H9 (cell line): ENCODE measurements at regions not wholly inside any gene's neighbourhood (a gene's known extent, or its start where the extent isn't known, plus 50 kb on each side); places are given as distances from the start of the nearest gene placed in this dataset.

Experiments
- DNase-seq: peaks from one replicate; pipeline ENCODE4 v3.0.0-alpha.2; 2017
- H2AFZ ChIP-seq: one replicate; pipeline ENCODE4 v1.6.1; 2013; ENCODE audit warnings: mild to moderate bottlenecking, low read length, control low read depth, moderate library complexity
- H2AK5ac ChIP-seq: 2 replicates; pipeline ENCODE4 v1.6.1; 2013; ENCODE audit warnings: low read length, control low read depth, mixed read lengths; ENCODE audit not compliant: insufficient read length
- H2BK120ac ChIP-seq: one replicate; pipeline ENCODE4 v1.6.1; 2013; ENCODE audit warnings: low read depth, mild to moderate bottlenecking, low read length, control low read depth, inconsistent platforms; ENCODE audit not compliant: poor library complexity, severe bottlenecking
- H2BK12ac ChIP-seq: 2 replicates; pipeline ENCODE4 v1.6.1; 2013; ENCODE audit warnings: low read length, control low read depth, mixed read lengths, low read depth; ENCODE audit not compliant: insufficient read length
- H2BK15ac ChIP-seq: 2 replicates; pipeline ENCODE4 v1.6.1; 2013; ENCODE audit warnings: low read depth, low read length, control low read depth
- H2BK20ac ChIP-seq: one replicate; pipeline ENCODE4 v1.6.1; 2013; ENCODE audit warnings: low read depth, mild to moderate bottlenecking, low read length, control low read depth, inconsistent platforms; ENCODE audit not compliant: poor library complexity, severe bottlenecking
- H2BK5ac ChIP-seq: 2 replicates; pipeline ENCODE4 v1.6.1; 2013; ENCODE audit warnings: low read length, control low read depth, mixed read lengths; ENCODE audit not compliant: insufficient read length
- H3K14ac ChIP-seq: 2 replicates; pipeline ENCODE4 v1.6.1; 2013; ENCODE audit warnings: low read length, control low read depth; ENCODE audit not compliant: insufficient read depth
- H3K18ac ChIP-seq: 2 replicates; pipeline ENCODE4 v1.6.1; 2013; ENCODE audit warnings: low read depth, mild to moderate bottlenecking, mixed read lengths, low read length, control low read depth; ENCODE audit not compliant: insufficient read length
- H3K23ac ChIP-seq: 2 replicates; pipeline ENCODE4 v1.6.1; 2013; ENCODE audit warnings: low read length, control low read depth, mixed read lengths, low read depth; ENCODE audit not compliant: insufficient read length
- H3K23me2 ChIP-seq: 2 replicates; pipeline ENCODE4 v1.6.1; 2013; ENCODE audit warnings: low read depth, mild to moderate bottlenecking, mixed read lengths, low read length, control low read depth; ENCODE audit not compliant: insufficient read length, poor library complexity, severe bottlenecking
- H3K27ac ChIP-seq: 2 replicates; pipeline ENCODE4 v1.5.1; 2013; ENCODE audit warnings: low read length, control low read depth, mixed read lengths, low read depth; ENCODE audit not compliant: insufficient read length
- H3K27me3 ChIP-seq: 2 replicates; pipeline ENCODE4 v1.6.1; 2013; ENCODE audit warnings: low read length, control low read depth, inconsistent platforms; ENCODE audit not compliant: insufficient read depth
- H3K4ac ChIP-seq: 2 replicates; pipeline ENCODE4 v1.6.1; 2013; ENCODE audit warnings: low read depth, mild to moderate bottlenecking, control low read depth, inconsistent platforms, low read length, moderate library complexity
- H3K4me1 ChIP-seq: 2 replicates; pipeline ENCODE4 v1.6.1; 2013; ENCODE audit warnings: low read length, control low read depth, inconsistent platforms; ENCODE audit not compliant: insufficient read depth
- H3K4me2 ChIP-seq: 2 replicates; pipeline ENCODE4 v1.6.1; 2013; ENCODE audit warnings: low read length, control low read depth, mixed read lengths; ENCODE audit not compliant: insufficient read length, insufficient read depth
- H3K56ac ChIP-seq: 2 replicates; pipeline ENCODE4 v1.6.1; 2013; ENCODE audit warnings: low read depth, mild to moderate bottlenecking, mixed read lengths, low read length, control low read depth; ENCODE audit not compliant: insufficient read length
- H3K79me1 ChIP-seq: 2 replicates; pipeline ENCODE4 v1.6.1; 2013; ENCODE audit warnings: low read depth, mild to moderate bottlenecking, moderate library complexity, low read length, control low read depth, inconsistent platforms; ENCODE audit not compliant: insufficient read depth, poor library complexity, severe bottlenecking
- H3K79me2 ChIP-seq: 2 replicates; pipeline ENCODE4 v1.6.1; 2013; ENCODE audit warnings: low read length, control low read depth, inconsistent platforms; ENCODE audit not compliant: insufficient read depth
- H3K9ac ChIP-seq: 2 replicates; pipeline ENCODE4 v1.6.1; 2013; ENCODE audit warnings: low read length, control low read depth, mixed read lengths; ENCODE audit not compliant: insufficient read length; ENCODE audit errors: extremely low read depth
- H3K9me3 ChIP-seq: one replicate; pipeline ENCODE4 v1.6.1; 2013; ENCODE audit warnings: low read depth, low read length, inconsistent platforms; ENCODE audit not compliant: control insufficient read depth
- H3T11ph ChIP-seq: one replicate; pipeline ENCODE4 v1.6.1; 2013; ENCODE audit warnings: mild to moderate bottlenecking, low read length, control low read depth, inconsistent platforms
- H4K20me1 ChIP-seq: one replicate; pipeline ENCODE4 v1.6.1; 2013; ENCODE audit not compliant: control insufficient read depth, insufficient read length, insufficient read depth
- H4K5ac ChIP-seq: 2 replicates; pipeline ENCODE4 v1.6.1; 2013; ENCODE audit warnings: low read depth, mild to moderate bottlenecking, mixed read lengths, low read length, control low read depth; ENCODE audit not compliant: insufficient read length
- H4K8ac ChIP-seq: replicated peaks from 2 replicates; pipeline ENCODE4 v1.6.1; 2013; ENCODE audit warnings: low read length, control low read depth, mixed read lengths, low read depth; ENCODE audit not compliant: insufficient read length
- H4K91ac ChIP-seq: 2 replicates; pipeline ENCODE4 v1.6.1; 2013; ENCODE audit warnings: low read depth, mild to moderate bottlenecking, moderate library complexity, mixed read lengths, low read length, control low read depth; ENCODE audit not compliant: insufficient read length
- H3K27ac Mint-ChIP-seq, 3 experiments: 2 replicates in 2 of 3; 3 replicates in 1 of 3; pipeline ENCODE4 v1.8.0; 2020 to 2021; ENCODE audit warnings: mixed read lengths in 3 of 3, mild to moderate bottlenecking in 1 of 3, moderate library complexity in 1 of 3
- H3K27me3 Mint-ChIP-seq: 2 replicates; pipeline ENCODE4 v1.8.0; 2021; ENCODE audit warnings: low read depth, mild to moderate bottlenecking, moderate library complexity, mixed read lengths
- H3K36me3 Mint-ChIP-seq, 3 experiments: 2 replicates in 2 of 3; 3 replicates in 1 of 3; pipeline ENCODE4 v1.8.0; 2020 to 2021; ENCODE audit warnings: low read depth in 3 of 3, mixed read lengths in 3 of 3; ENCODE audit not compliant: insufficient read depth in 1 of 3
- H3K4me1 Mint-ChIP-seq, 2 experiments: 2 replicates each; pipeline ENCODE4 v1.8.0; 2020; ENCODE audit warnings: mixed read lengths in 2 of 2
- H3K4me3 Mint-ChIP-seq, 2 experiments: 2 replicates in 1 of 2; 3 replicates in 1 of 2; pipeline ENCODE4 v1.8.0; 2020 to 2021; ENCODE audit warnings: mild to moderate bottlenecking in 2 of 2, mixed read lengths in 2 of 2, moderate library complexity in 1 of 2
- H3K9me3 Mint-ChIP-seq, 2 experiments: 2 replicates in 1 of 2; 3 replicates in 1 of 2; pipeline ENCODE4 v1.8.0; 2020; ENCODE audit warnings: mild to moderate bottlenecking in 2 of 2, mixed read lengths in 2 of 2, moderate library complexity in 1 of 2
- CTCF ChIP-seq: fragments of 200-600 bp; sonication (generic); conservative IDR thresholded peaks from 3 replicates; pipeline ENCODE4 v1.8.0; 2021; ENCODE audit warnings: antibody characterized with exemption, mild to moderate bottlenecking
- WGBS: extraction: QIAGEN DNeasy Blood & Tissue Kit; methylation state at CpG from one replicate; pipeline ENCODE4 v1.1.7; 2013; ENCODE audit warnings: missing lambda C conversion rate, low lambda C conversion rate, mixed read lengths; ENCODE audit not compliant: insufficient read length; ENCODE audit errors: extremely low coverage; 5-methylcytosine and 5-hydroxymethylcytosine counted together

DNA sequence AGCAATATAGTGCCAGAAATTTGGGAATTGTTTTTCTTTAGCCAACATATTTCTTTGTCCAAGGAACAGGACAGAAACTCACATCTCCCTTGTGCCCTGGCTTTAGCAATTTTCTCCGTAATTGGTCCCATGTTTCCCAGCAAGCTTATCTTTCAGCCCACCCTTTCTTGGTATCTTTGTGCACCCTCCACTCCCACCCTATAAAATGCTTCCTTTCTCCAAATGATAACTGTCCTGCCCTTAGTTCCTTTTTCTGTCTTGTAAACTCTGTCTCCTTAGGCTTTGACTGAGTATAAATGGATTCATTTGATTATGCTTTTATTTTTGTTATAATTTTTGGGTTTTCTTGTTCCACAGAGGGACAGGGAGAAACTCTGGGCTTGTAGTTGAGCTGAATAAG is 442.8 kb downstream of the ATP23 start:
- Histone ChIP-seq H2BK15ac (no peak overlapping the region), H3T11ph (no peak overlapping the region), H3K79me2 (no peaks in the 10 kb centered on the region), H3K27me3 (no peaks in the 10 kb centered on the region), H3K27ac (no peak overlapping the region), H3K79me1 (no peaks in the 10 kb centered on the region), H3K4me2 (no peak overlapping the region), H2AK5ac (no peak overlapping the region), H2BK120ac (no peak overlapping the region), H3K56ac (no peak overlapping the region), H4K8ac (no peak overlapping the region), H3K14ac (no peak overlapping the region), H2BK20ac (no peak overlapping the region), H3K4me1 (peaks cover 4% of the 10 kb centered on the region; the same call in 1 of the 2 replicates), H2BK5ac (no peak overlapping the region), H3K9ac (no peak overlapping the region), H2BK12ac (no peak overlapping the region), H4K91ac (no peak overlapping the region), H3K18ac (no peak overlapping the region), H2AFZ (no peak overlapping the region), H3K23me2 (no peaks in the 10 kb centered on the region), H3K9me3 (no peaks in the 10 kb centered on the region), H3K23ac (no peak overlapping the region), H3K4ac (no peak overlapping the region), H4K20me1 (no peaks in the 10 kb centered on the region), H4K5ac (no peak overlapping the region)
- H3K9me3 Mint-ChIP-seq, result no peaks in the 10 kb centered on the region; a peak in 2 of 5 replicates
- no peaks in the 10 kb centered on the region; a peak in 1 of 7 replicates for H3K36me3 Mint-ChIP-seq
- peaks cover 5 to 9% of the 10 kb centered on the region in 2 experiments for H3K4me1 Mint-ChIP-seq
- no peaks in the 10 kb centered on the region for H3K27me3 Mint-ChIP-seq
- no peak overlapping the region for H3K27ac Mint-ChIP-seq
- no peak for DNase-seq
- TF ChIP-seq CTCF, result no peak
- WGBS, result no CpG with 5 or more reads among the region's 1 CpG
- no peak overlapping the region for H3K4me3 Mint-ChIP-seq
